WTC11 (cell line): ENCODE measurements at regions not wholly inside any gene's neighbourhood (a gene's known extent, or its start where the extent isn't known, plus 50 kb on each side); places are given as distances from the start of the nearest gene placed in this dataset.

Experiments
- FOXJ3 ChIP-seq: sonication (generic); formaldehyde crosslinking; IDR thresholded peaks from 2 replicates; pipeline ENCODE4 v1.9.0; 2021; ENCODE audit warnings: missing genetic modification reagents, mild to moderate bottlenecking, borderline replicate concordance
- GTF2I ChIP-seq: fragments of 250-450 bp; sonication (Bioruptor Pico); conservative IDR thresholded peaks from 2 replicates; pipeline ENCODE4 v1.4.0; 2021; ENCODE audit warnings: mild to moderate bottlenecking
- MYBL2 ChIP-seq: sonication (generic); formaldehyde crosslinking; IDR thresholded peaks from 2 replicates; pipeline ENCODE4 v1.8.1; 2023; ENCODE audit warnings: mild to moderate bottlenecking, moderate library complexity, missing genetic modification reagents
- TEAD1 ChIP-seq: sonication (generic); formaldehyde crosslinking; IDR thresholded peaks from 2 replicates; pipeline ENCODE4 v1.8.0; 2022; ENCODE audit warnings: mild to moderate bottlenecking, missing genetic modification reagents
- TF ChIP-seq, protein P1 (sequence below): fragments of 200-600 bp; IDR thresholded peaks from 2 replicates; pipeline ENCODE4 v1.8.0; 2022; ENCODE audit warnings: antibody characterized with exemption
- TF ChIP-seq, protein P2 (sequence below): sonication (generic); formaldehyde crosslinking; IDR thresholded peaks from 2 replicates; pipeline ENCODE4 v1.8.1; 2022; ENCODE audit warnings: low read depth, mild to moderate bottlenecking, moderate library complexity, missing genetic modification reagents, borderline replicate concordance
- TF ChIP-seq, protein P3 (sequence below): sonication (generic); formaldehyde crosslinking; IDR thresholded peaks from 2 replicates; pipeline ENCODE4 v1.8.0; 2022; ENCODE audit warnings: mild to moderate bottlenecking, missing genetic modification reagents

DNA sequence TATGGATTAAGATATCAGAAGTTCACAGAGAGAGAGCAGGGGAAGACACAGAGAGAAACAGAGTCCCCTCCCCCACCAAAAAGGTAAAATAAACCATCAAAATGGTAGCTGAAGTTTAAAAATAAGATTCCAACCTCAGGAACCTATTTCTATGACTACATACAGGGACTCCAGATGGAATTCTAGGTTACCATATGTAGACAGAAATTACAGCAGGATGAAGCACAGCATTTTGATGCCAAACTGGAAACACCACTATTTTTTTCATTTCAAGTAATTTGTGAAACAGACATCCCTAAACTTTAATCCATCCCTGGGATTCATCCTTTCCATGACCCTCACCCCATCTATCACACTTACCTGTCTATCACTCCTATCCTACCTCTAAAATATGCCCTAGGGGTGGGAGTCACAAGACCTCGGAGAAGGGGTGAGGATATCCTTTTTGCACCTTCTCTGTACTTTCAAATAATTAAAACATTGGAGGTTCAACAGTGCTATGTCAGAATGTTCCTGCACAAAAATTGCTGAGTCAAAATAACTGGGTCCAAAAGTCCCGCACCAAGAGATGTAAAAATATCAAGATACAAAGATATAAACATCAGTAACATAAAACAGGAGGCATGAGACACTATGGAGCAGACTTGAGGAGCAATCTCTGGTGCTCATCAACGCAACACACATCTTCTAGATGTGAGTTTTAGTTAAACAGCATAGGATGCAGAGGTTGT is 344.5 kb upstream of the RASGEF1B start:
- no peak for TF ChIP-seq MYBL2
- TF ChIP-seq, protein P1, sequence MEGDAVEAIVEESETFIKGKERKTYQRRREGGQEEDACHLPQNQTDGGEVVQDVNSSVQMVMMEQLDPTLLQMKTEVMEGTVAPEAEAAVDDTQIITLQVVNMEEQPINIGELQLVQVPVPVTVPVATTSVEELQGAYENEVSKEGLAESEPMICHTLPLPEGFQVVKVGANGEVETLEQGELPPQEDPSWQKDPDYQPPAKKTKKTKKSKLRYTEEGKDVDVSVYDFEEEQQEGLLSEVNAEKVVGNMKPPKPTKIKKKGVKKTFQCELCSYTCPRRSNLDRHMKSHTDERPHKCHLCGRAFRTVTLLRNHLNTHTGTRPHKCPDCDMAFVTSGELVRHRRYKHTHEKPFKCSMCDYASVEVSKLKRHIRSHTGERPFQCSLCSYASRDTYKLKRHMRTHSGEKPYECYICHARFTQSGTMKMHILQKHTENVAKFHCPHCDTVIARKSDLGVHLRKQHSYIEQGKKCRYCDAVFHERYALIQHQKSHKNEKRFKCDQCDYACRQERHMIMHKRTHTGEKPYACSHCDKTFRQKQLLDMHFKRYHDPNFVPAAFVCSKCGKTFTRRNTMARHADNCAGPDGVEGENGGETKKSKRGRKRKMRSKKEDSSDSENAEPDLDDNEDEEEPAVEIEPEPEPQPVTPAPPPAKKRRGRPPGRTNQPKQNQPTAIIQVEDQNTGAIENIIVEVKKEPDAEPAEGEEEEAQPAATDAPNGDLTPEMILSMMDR, result no peak
- TF ChIP-seq, protein P2, sequence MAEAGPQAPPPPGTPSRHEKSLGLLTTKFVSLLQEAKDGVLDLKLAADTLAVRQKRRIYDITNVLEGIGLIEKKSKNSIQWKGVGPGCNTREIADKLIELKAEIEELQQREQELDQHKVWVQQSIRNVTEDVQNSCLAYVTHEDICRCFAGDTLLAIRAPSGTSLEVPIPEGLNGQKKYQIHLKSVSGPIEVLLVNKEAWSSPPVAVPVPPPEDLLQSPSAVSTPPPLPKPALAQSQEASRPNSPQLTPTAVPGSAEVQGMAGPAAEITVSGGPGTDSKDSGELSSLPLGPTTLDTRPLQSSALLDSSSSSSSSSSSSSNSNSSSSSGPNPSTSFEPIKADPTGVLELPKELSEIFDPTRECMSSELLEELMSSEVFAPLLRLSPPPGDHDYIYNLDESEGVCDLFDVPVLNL, result no peak
- TF ChIP-seq, protein P3, sequence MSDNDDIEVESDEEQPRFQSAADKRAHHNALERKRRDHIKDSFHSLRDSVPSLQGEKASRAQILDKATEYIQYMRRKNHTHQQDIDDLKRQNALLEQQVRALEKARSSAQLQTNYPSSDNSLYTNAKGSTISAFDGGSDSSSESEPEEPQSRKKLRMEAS (CRISPR knock-in tag), result no peak
- TF ChIP-seq TEAD1, result no peak
- TF ChIP-seq GTF2I, result no peak
- no peak for TF ChIP-seq FOXJ3 (CRISPR knock-in tag)
